22Rv1 (cell line): ENCODE measurements at regions not wholly inside any gene's neighbourhood (a gene's known extent, or its start where the extent isn't known, plus 50 kb on each side); places are given as distances from the start of the nearest gene placed in this dataset.

Source experiments
- CTCF ChIP-seq: fragments of 450-650 bp; IDR thresholded peaks from 2 replicates; pipeline ENCODE4 v1.5.1; 2017; ENCODE audit warnings: mild to moderate bottlenecking
- ZFX ChIP-seq: fragments of 450-650 bp; IDR thresholded peaks from 2 replicates; pipeline ENCODE4 v1.6.1; 2017; ENCODE audit warnings: antibody characterized with exemption, borderline replicate concordance

GRCh38 chr5:86403190-86403589, 214.6 kb upstream of the COX7C start:
- TF ChIP-seq CTCF (no peak), ZFX (no peak)
